T-helper 22 cell (primary cell): ENCODE measurements at regions not wholly inside any gene's neighbourhood (a gene's known extent, or its start where the extent isn't known, plus 50 kb on each side); places are given as distances from the start of the nearest gene placed in this dataset.

Source experiments
- DNase-seq: peaks from one replicate; pipeline ENCODE4 v3.0.0-alpha.2; 2020; ENCODE audit warnings: low read depth

DNA sequence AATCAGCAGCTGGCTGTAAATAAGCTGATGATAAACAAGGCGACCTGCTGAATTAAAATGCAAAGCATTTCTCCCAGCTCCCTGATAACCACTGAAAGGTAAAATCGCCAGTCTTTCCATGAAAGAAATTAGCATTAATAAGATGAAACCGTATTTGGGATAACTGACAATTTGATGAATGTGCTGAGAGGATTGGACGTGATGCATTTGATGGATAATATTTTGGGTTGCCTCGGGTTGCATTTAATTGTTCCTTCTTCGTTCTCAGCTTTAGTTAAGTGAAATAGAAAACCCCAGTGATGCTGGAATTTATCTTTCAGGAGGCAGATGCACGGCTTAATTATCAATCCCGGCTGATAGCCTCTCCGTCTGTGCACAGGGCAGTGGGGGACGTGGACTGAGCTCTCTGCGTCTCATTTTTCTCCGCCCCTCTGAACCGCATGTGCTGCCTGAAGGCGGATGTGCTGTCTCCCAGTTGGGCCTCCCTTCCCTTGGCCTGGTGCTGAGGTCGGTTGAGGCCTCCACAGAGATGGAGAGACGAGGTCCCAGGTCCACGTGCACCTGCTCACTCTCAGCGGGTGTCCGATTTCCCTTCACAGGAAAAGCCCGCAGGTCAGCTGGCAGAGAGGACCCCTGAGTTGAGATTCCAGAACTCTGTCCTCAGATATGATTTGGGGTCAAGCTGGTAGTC lies 846.2 kb downstream of the BRD1 start:
- DNase-seq: no peak

DNA sequence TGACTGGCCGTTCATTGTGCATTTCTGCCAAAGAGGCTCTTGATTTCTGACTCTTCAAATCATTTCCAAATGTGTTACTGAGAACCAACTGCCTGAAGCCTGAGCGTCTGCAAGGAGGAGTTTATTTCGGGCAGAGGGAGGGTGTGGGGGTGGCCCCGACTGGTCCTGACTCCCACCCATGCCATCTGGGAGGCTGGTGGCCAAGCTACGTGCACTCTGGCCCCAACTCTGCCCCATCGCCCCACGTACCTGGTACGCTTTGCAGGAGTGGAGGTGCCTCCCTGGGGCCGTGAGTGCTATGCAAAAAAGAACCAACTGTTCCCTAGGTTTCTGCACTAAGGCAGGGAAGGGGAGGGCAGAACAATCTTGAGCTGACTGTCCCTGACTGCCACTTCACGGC lies 846.8 kb downstream of the BRD1 start:
- no peak for DNase-seq

DNA sequence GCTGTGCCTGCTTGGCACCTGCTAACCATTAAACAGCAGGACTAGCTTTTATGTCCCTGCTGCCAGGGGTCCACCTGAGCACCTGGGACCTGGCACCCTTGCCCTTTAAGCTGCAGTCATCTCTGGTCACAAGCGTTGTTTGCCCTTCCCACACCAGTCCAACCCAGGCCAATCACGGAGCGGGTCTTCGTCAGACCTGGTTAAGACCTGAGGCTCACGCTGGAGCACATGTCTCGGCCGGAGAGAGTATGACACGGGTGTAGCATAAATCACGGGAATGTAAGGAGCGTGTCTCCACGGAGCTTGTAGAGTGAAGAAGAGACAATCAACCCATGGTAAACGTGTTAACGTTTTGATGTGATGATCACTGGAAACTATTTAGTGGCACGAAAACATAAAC lies 847.3 kb downstream of the BRD1 start:
- no peak for DNase-seq

DNA sequence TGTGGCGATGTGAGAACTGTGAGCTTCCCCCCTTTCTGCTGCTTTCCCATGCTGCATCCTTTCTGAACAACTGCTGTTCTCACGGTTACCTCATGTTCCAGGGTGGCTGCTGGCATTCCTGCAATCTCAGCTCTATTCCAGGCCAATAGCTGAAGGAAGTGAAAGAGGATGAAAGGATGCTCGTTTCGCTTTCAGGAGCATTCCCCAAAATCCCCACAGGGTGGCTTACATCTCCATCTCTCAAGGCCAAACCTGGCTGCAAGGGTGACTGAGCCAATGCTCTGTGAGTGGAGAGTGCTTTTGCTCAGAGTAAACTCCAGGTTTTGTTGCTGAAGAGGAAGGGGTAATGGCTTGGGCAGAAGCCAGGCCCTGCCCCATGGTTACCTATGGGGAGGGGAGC lies 848.2 kb downstream of the BRD1 start:
- DNase-seq: no peak

DNA sequence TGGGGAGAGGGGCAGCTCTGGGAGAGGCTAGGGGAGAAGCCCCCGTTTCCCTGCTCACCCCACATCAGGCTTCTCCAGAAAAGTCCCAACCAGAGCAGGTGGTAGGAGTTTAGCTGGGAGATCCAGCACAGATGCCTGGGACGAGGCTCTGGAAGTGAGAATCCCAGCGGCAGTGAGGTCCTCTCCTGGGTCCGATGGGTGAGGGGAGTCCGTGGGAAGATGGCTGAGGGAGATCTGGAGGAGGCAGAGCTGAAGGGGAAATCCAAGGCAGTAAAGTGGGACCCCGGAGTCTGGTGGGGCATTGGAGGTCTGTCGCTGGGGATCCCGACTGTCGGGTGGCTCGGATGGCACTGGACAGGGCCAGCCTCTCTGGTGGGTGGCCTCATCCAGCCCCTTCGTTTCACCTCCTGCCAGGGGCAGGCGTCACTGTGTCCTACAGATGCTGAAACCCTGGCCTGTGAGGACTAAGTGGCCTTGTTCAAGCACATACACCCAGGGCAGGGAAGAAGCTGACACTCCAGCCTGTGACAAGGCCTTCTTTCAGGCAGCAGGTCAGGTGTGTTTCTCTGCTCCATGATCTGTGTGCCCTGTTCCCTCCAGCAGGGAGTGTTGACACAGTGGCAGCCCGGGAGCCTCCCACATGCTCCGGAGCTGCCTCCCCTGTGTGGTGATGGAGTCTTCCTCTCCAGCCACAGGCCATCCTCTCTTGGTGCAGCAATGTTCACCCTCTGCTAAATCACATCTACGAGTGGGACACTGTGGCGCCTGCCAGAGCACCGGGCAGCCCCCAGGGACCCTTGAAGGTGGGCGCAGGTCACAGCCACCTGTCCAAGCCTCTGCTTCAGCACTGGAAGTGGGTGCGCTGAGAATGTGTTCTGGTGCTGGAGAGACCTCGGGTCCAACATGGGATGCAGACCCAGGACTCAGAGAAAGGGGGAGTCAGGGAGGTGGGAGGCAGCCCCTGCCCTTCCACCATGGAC lies 850.8 kb downstream of the BRD1 start:
- DNase-seq: no peak

DNA sequence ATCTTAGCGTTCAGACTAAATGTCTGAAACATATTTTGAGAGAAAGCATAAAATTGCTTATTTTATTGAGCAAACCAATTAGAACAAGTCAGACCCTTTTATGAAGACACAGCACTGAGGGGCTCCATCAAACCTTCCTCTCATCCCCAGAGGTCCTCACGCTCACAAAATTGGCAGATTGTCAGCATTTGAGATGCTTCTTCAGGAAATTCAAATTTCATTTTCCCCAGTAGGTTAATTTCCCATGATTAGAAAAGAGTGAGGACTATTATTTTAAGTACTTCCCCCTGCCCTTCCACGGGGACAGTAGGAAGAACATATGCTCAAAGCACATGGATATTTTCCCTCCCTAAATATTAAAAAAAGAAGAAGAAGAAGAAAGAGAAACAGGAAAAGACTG lies 851.8 kb downstream of the BRD1 start:
- no peak for DNase-seq

DNA sequence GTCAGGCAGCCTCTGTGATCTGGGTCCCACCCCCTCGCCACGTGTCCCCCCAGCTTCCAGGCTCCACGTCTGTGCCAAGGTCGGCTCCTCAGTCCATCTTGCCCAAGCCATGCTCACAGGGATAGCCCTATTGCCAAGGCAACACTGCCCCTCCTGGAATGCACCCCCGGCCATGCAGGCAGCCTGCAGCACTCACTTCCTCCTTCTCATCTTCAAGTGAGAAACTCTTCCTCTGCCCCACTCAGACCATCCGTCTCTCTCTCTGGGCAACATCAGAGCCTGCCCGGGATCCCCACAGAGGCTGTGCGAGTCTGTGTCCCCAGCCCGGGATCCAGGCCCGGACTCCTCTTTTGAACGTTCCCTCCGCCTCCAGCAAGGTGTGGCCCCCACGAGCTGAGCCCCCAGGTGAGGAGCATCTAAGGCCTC lies 852.3 kb downstream of the BRD1 start:
- DNase-seq: no peak

DNA sequence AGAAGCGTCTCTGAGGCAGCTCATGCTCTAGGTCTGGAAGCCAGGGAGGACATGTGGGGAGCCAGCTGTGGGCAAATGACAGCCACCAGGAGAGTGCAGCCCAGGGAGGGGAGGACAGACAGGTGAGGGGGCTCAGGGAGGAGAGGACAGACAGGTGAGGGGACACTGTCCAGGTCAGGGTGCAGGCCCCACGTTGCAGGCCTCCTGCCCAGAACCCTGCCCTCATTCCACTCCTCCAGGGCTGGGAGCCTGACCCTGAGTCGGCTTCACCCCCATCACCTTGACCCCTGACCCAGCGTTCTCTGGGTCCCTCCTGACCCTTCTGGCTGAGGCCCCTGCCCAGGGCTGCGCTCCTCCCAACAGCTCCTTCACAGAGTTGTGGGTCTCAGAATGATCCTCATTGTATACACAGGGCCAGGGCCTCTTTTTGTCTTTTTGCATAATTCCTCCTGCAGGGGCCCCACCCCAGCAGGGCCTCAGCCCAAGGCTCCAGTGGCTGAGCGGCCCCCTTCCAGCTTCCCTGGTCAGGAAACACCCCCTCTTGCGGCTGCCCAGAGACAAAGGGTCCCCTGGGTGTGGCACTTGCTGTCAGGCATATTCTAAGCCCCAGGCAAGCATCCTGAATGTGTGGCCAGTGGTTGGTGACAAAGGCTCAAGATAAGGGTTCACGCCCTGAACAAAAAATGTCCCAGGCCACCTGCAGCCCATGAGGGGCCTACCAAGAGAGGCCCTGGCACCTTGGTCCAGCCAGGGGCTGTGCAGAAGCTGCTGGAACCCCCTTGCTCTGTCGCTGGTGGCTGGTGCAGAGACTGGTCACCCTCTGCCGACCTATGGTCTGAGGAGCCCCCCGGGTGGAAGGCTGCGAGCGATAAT lies 853.0 kb downstream of the BRD1 start:
- DNase-seq: no peak

DNA sequence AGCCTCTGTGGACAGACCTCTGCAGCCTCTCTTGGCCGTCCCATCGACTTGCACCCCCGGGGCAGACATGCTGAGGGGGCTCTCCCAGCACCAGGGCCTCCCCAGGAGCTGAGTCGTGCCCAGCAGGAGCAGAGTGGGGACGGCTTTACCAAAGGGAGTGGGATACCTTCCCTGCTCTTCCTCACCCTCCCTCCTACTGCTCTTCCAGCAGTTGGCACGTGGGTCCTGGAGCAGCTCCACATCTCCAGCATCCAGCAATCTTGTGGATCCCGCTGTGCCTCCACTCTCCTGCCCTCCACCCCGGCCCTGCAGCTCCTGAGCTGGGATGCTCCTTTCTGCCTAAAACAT lies 854.0 kb downstream of the BRD1 start:
- DNase-seq: no peak

DNA sequence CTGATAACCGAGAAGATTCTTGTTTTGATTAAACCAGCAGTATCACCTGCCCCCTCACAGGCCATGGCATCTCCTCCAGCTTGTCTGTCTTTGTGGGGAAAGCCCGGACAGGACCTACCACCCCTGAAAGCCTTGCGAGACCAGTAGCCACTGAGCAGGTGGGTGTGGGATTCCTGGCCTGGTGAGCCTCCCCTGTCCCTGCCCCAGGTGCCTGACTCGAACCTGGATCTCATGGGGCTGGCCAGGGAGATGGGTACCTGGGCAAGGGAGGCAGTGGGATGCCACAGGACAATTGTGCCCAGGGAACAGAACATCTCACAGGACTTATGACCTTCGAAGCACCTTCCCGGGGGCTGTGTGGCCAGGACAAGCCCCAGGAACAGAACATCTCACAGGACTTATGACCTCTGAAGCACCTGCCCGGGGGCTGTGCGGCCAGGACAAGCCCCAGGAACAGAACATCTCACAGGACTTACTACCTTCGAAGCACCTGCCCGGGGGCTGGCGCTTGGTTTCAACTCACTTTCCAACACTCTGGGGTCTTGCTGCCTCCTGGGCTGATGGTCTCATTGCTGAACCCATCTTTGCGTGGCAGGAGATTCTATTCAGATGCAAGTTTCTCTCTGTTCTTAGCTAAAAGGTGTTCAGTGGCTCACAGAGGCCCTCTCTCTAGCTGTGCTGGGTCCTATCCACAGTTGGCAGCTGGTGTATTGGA lies 854.5 kb downstream of the BRD1 start:
- no peak for DNase-seq

DNA sequence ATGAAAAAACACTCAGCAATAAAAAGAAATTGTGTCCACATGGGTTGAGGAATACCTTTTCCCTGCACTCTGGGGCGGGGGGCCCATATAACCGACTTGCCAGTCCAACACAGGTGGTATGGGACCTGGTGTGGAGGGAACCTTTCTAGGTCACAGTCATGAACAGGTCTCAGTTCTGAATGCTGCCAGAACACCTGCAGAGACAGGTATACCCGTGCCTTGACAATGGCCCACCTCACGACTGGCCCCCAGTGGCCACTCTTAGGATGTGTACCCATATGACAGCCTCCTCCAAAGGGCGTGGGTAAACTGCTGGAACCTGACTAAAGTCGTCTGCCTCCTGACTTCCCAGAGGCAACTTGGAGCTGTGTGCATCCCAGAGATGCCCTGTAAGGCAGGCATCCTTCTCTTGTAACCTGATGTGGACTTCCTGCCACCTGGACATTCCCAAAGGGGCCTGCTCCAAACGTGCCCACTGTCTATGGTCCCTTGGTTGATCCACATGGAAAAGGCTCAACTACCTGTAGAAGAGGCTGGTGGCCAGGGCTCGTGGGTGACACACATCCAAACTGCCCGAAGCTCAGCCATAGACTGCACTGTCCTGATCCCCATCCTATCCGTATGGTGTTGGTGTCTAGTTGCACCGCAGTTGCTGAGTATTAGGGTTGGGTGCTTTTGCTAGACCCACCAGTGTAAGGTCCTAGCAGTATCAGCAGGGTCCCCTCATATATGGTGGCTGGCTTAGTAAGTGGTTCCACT lies 859.3 kb downstream of the BRD1 start:
- no peak for DNase-seq

DNA sequence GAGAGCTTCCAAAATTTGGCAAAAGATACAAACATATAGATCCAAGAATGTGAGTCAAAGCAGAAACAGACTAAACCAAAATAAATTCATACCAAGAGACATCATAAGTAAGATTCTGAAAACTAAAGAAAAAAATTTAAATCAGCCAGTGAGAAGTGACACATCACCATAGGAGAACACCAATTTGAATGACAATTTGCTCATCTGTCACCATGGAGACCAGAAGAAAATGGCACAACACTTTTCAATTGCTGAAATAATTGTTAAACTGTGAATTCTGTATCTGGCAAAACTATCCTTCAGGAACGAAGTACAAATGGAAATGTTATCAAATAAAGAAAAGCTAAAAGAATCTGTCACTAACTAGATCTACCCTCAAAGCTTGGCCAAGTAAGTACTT lies 864.3 kb downstream of the BRD1 start:
- DNase-seq: no peak

DNA sequence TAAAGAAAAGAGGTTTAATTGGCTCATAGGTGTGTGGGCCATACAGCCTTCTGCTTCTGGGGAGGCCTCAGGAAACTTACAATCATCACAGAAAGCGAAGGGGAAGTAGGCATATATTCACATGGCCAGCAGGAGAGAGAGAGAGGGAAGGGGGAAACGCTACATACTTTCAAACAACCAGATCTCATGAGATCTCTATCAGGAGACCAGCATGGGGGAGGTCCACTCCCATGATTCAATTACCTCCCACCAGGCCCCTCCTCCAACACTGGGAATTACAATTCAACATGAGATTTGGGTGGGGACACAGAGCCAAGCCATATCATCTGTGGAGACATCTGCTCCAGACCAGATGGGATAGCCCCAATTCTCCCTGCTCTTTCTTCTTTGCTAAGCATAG lies 866.0 kb downstream of the BRD1 start:
- no peak for DNase-seq

DNA sequence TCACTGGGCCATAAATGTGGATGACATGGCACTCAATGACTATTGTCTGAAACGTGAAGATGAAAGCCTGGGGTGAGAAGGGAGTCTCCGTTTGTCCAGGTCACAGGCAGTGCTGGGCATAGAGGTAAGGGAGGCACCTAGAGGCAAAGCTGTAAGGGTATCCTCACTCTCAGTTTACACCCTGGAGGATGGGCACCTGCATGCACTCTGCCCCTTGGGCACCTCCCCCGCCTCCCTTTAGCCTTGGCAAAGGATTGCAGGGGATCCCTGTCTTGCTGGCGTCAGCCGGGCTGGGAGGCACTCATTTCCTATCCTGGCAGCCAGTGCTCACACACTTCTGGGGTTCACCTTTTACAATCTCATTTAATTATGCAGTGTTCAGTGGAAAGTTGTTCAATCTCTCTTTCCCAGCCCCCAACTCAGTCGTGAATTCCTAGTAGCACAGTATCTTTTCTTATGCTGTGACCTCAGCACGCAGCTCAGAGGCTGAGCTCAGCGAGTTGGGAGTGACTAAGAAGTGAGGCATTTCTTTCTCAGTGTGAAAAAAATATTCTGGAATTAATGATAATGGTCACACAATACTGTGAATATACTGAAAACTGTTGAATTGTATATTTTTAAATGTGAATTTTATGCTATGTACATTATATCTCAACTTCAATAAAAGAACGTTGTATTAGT lies 866.6 kb downstream of the BRD1 start:
- DNase-seq: no peak

DNA sequence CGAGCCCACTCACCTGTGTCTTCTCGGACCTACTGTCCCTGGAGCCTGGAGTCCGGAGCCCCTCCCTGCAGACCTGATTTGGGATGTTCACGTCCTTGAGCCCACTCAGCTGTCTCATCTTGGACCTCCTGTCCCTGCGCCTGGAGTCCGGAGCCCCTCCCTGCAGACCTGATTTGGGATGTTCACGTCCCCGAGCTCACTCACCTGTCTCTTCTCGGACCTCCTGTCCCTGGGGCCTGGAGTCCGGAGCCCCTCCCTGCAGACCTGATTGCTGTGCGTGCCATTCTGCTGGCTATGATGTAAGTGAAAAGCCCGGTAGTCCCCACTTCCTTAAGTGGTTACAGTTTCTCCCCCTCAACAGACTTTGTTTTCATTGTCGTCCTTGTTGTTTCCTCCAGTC lies 867.1 kb downstream of the BRD1 start:
- DNase-seq: no peak

DNA sequence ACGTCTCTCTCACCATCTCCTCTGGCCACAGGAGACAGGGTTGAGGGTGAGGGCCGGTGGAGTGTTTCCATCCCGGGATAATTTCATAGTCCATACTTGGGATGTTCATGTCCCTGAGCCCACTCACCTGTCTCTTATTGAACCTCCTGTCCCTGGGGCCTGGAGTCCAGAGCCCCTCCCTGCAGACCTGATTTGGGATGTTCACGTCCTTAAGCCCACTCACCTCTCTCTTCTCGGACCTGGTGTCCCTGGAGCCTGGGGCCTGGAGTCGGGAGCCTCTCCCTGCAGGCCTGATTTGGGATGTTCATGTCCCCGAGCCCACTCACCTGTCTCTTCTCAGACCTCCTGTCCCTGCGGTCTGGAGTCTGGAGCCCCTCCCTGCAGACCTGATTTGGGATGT lies 868.2 kb downstream of the BRD1 start:
- no peak for DNase-seq

DNA sequence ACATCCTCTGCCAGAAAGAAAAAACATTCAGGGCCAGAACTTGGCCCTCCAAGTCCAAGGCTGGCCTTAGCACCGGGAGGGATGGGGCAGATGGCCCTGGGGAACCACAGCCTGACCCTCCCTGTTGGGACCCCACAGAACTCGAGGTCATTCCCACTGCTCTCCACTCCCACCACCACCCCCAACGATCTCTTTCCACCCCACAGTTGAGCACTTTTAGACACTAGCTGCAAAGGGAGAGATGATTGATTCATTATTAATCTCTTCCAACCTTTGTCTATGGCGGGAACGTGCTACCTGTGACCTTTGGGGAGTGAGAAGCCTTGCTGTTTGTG lies 869.7 kb downstream of the BRD1 start:
- DNase-seq: no peak

DNA sequence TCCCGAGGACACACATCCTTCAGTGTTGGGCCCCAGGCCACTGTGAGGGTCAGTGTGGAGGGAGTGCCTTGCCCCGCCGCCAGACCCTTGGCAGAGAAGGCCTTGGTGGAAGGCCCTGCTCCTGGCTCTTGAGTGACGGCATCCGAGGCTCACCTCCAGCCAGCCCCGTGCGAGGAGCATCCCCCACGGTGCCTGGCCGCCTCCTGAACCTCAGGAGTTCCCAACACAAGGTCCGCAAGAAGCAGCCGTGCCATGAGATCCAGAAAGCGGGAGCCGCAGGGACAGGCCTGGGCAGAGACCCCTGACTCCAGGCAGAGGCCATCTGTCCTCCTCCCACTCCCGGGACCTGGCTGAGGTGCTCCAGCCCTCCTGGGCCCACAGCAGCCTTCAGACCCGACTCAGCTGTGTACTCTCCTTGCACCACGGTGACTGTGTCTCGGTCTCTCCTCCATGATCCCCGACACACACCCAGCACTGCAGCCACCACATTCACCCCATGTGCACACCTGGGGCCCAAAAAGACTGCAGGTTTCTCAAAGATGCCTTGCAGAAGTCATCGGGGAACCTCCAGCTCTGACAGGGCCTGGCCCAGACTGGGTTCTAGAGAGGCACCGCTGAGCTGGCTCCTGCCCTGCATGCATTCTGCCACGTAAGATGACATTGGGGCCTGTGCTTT lies 870.2 kb downstream of the BRD1 start:
- DNase-seq: no peak

DNA sequence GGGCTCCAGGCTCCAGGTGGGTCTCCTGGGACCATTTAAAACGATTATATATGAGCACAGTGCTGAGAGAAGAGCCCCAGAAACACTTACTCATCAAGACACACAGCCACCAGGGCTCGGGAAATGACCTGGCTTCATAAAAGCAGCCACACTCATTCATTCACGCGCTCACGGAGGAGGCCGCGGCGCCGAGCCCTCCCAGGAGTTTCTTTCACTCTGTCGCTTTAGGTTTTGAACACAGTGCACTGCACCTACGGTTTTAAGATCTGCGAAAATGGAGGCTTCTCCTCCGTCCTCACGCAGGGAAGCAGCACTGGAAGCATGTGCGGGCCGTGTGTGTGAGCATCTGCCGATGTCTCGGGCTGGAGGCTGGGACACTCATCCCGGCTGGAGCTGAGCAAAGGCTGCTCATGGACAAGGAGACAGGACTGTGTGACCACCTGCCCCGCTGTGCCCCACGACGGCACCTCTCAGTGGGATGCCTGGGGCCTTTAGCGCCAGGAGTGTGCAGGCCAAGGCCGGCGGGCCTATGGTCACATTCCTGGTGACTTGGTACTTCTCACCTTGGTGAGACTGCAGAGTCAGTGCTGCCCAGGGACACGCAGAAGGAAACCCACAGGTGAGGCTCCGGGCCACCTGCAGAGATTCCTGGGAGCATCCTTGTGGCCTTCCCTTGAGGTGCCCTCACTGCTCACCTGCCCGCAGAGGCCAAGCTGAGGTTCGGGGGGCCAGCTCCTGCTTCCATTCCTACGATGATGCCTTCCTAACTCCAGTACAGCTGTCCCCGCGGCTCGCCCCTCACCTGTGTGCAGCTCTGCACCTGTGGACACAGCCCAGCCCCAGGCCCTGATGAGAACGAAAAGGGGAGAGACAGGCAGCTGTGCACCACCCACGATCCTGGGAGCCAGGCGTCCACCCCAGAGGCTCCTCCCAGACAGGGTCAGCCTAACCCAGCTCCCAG lies 872.0 kb downstream of the BRD1 start:
- DNase-seq: no peak
